Skeletal muscle cell (primary cell): ENCODE measurements at regions not wholly inside any gene's neighbourhood (a gene's known extent, or its start where the extent isn't known, plus 50 kb on each side); places are given as distances from the start of the nearest gene placed in this dataset.
A peak's percentile ranks its signal among the peaks of the same experiment; 100 is the strongest.
"Not testable (repeated sequence)": the region's sequence is repeated elsewhere in the genome, so short reads cannot be mapped to it uniquely, and the experiment has no call there.

Source experiments
- DNase-seq: peaks from one replicate; pipeline ENCODE4 v3.0.0-alpha.2; 2010; ENCODE audit warnings: low read depth
- H3K4me3 ChIP-seq: 2 replicates; pipeline ENCODE4 v1.5.1; 2011; ENCODE audit warnings: low read depth, mild to moderate bottlenecking, control low read depth, low read length, moderate library complexity

- not testable (repeated sequence) for DNase-seq, H3K4me3 ChIP-seq
Measured at GRCh38 chr4:14358544-14359160, 643.6 kb upstream of the CPEB2 start.

DNA sequence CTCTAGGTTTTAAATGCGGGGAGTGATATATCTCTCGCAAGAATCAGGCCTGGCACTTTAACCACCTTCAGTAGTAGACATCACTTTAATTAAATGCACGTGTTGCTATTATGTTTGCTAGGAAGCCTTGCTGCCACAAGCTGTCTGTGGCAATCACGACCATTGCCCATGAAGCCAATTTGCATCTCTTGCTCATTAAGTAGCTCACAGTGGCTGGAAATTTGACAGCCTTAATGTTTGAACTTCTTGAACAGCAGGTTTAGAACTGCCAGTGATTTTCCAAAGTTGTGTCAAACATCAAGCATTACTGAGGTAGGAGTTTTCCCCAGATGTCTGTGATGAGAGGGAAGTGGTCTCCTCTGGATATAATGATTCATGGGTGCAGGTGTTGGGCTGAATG is 642.3 kb upstream of the CPEB2 start:
- no peak overlapping the region for H3K4me3 ChIP-seq

DNA sequence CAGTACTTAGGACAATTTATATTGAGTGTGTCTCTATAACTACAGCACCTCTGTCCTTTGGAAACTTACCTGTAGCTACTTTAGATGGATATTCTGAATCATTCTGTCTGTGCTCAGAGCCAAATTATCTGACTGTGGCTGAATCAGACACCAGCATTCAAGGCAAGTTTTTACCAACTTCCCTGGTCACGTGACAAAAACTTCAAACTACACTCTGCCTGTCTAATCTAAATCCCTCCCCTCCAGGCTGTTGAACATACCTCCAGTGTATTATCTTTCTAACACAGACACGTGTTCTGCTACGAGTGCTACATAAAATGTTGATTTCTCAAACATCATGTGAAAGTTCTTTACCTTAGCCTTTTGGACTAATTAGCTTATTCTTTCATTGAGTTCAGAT is 641.2 kb upstream of the CPEB2 start:
- DNase-seq, result no peak
- H3K4me3 ChIP-seq, result no peak overlapping the region

More for the DNA sequence above, 642.3 kb upstream of the CPEB2 start:
- DNase-seq, result no peak

- DNase-seq, result no peak
- H3K4me3 ChIP-seq, result no peak overlapping the region
Measured at GRCh38 chr4:14362385-14362784, 639.9 kb upstream of the CPEB2 start.

GRCh38 chr4:14364953-14365536 is 637.2 kb upstream of the CPEB2 start:
- no peak for DNase-seq
- H3K4me3 ChIP-seq, result no peak overlapping the region

DNA sequence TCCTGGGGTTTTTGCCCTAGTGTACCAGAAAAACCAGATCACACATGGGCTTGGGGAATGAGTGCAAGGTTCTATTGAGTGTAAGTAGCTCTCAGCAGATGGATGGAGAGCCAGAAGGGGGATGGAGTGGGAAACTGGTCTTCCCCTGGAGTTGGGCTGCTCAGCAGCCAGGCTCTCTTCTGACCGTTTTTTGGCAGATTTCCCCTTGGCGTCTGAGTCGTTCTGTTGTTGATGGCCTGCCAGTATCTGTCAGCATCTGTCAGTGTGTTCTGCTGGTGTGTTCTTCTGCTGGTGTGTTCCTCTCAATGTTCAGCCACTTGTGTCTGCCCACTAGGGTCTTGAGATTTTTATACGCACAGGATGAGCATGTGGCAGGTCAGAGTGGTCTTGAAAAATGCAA is 633.9 kb upstream of the CPEB2 start:
- no peak for DNase-seq
- H3K4me3 ChIP-seq, result no peak overlapping the region

GRCh38 chr4:14371131-14371530 is 631.1 kb upstream of the CPEB2 start:
- no peak overlapping the region for H3K4me3 ChIP-seq
- DNase-seq, result no peak

DNA sequence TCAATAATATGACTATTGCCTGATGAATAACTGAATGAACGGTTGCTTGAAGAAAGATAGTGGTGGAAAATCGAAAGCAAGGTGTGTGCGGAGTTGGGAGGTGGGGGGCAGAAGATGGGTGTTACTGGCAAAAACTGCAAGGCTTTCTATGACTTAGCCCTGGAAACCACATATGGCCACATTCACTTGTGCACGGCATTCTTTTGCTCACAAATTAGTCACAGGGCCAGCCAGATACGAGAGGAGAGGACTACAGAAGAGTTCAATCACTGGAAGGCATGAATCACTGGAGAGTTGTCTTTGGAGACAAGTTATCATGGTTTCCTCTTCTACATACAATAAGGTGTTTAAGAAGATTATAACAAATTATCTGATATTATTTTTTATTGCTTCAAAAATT is 626.5 kb upstream of the CPEB2 start:
- no peak overlapping the region for H3K4me3 ChIP-seq
- peak; percentile 14 for DNase-seq

- DNase-seq, result no peak
- H3K4me3 ChIP-seq, result no peak overlapping the region
Measured at GRCh38 chr4:14379183-14379582, 623.1 kb upstream of the CPEB2 start.

GRCh38 chr4:14383652-14384051 is 618.6 kb upstream of the CPEB2 start:
- H3K4me3 ChIP-seq, result no peak overlapping the region
- no peak for DNase-seq

GRCh38 chr4:14384824-14385223 is 617.5 kb upstream of the CPEB2 start:
- no peak for DNase-seq
- H3K4me3 ChIP-seq, result no peak overlapping the region

DNA sequence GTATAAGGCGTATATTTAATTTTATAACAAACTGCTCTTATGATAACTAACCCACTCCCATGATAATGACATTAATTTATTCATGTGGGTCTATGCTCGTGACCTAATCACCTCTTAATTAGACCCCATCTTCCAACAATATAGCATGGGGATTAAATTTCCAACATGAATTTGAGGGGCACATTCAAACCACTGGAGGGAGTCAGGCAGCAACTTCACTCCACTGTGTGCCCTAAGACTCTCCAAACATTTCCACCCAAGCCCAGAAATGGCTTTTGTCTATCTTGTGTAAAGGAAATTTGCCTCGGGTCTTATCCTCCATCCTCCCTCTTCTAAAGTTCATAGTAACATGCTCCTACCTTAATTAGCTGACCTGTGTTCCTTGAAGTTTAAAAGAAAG is 616.1 kb upstream of the CPEB2 start:
- no peak for DNase-seq
- H3K4me3 ChIP-seq, result no peak overlapping the region

DNA sequence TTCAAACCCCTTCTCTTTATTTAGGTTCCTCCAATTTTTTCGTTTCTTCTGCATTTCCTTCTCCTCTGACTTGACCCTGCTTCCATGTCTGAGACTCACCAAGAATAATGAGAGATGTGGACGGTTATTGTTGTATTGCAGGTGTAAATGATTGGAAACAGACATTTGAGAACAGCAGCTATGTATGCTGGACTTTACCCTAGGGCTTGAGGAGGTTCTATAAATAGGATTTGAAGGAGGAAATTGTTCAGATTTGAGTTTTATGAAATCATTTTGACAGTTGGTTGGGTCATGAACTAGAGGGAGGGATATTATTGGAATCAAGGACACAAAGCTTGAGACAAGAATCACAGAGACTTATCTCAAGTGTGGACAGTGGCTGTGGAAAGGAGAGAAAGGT is 614.6 kb upstream of the CPEB2 start:
- no peak overlapping the region for H3K4me3 ChIP-seq
- DNase-seq, result no peak

- no peak overlapping the region for H3K4me3 ChIP-seq
- no peak for DNase-seq
Measured at GRCh38 chr4:14392378-14392777, 609.9 kb upstream of the CPEB2 start.

GRCh38 chr4:14396183-14396582 is 606.1 kb upstream of the CPEB2 start:
- DNase-seq, result no peak
- no peak overlapping the region for H3K4me3 ChIP-seq

DNA sequence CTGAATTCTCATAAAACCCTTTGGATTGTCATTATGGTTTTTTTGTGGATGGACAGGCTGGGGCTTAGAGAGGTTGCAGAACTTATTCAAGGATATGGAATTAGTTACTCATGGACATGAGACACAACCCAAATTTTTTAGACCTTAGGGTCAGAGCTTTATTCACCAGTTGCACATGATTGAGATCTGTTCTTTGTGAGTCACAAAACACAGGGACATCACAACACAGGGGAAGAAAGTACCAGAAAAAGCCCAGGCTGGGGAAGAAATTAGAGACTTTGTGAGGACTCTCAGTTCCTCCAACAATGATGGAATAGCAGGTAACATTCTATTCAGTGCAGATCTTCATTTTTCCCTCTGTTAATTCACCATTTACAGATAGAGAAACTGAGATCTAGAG is 602.4 kb upstream of the CPEB2 start:
- DNase-seq, result no peak
- no peak overlapping the region for H3K4me3 ChIP-seq

DNA sequence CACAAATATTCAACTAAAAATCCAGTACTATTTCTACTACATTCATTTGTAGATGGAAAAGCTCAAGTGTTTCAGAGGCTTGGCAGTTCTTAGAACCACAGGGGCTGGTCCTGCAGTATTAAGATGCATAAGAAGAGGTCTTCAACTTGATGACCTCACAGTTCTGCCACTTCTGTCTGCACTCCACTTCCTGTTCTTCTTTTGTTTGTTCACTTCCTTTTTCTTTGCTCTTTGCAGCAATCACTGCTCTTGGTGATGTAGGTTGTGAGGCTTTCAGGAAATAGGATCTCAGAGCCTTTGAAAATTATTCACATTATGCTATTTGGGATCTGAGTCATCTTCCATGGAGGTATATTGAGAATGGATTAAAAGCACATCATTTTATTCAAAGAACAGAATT is 602.0 kb upstream of the CPEB2 start:
- no peak overlapping the region for H3K4me3 ChIP-seq
- no peak for DNase-seq

DNA sequence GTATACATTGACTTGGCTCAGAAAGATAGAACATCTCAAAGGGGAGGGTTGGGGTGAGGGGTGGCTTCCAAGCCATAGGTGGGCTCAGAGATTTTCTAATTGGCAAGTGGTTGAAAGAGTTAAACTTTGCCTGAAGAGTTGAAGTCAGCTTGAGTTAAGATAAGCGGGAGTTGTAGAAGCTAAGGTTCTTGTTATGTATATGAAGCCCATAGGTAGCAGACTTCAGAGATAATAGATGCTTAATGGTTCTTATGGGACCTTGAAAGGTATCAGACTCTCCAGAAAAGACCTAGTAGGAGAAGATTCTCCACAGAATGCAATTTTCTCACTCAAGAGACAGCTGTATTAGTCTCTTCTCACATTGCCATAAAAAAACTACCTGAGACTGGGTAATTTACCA is 599.1 kb upstream of the CPEB2 start:
- H3K4me3 ChIP-seq, result no peak overlapping the region
- no peak for DNase-seq

- H3K4me3 ChIP-seq, result no peak overlapping the region
- peak; percentile 60 for DNase-seq
Measured at GRCh38 chr4:14404730-14405129, 597.6 kb upstream of the CPEB2 start.

GRCh38 chr4:14410516-14410915 is 591.8 kb upstream of the CPEB2 start:
- H3K4me3 ChIP-seq, result no peak overlapping the region
- no peak for DNase-seq

DNA sequence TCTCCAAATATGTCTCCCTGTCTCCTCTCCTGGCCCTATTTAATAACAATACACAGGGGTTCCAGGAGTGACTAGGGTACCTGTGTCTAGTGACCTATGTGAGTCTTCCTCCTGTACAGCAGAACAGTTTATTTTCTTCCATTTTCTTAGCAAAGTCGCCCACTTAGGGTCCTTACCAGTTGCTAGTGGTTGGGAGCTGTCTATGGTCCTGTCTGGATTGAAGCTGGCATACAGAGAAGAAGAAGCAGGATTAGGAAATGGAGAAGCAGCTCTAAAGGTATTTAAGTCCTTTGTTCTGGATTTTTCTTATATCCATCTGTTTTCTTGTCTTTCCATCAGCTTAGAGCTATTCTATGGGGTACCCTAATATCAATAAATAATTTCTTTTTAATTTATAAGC is 587.1 kb upstream of the CPEB2 start:
- no peak overlapping the region for H3K4me3 ChIP-seq
- DNase-seq, result no peak

GRCh38 chr4:14419516-14419915 is 582.8 kb upstream of the CPEB2 start:
- no peak overlapping the region for H3K4me3 ChIP-seq
- DNase-seq, result no peak
